Inferior parietal cortex (tissue), 1 donor: ENCODE measurements at regions not wholly inside any gene's neighbourhood (a gene's known extent, or its start where the extent isn't known, plus 50 kb on each side); places are given as distances from the start of the nearest gene placed in this dataset.

Experiments
- DNase-seq: peaks from one replicate; pipeline ENCODE4 v3.0.0-alpha.2; 2016; ENCODE audit errors: extremely low spot score

DNA sequence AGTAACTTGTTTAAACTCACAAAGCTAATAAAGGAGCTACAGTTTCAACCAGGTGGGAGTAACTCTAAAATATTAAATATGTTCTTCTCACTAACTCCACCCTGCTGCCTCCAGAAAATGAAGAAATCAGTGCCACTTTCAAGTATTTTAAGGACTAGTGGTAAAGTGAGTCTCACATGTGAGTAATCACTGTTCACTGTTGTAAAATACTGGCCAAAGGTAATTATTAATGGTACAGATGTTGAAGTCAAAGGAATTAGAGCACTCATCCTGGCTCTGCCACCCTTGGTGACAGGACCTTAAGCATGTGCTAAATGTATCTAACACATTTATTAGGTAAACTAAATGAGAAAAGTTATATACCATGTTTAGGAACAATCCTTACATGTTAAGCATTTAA, 430.7 kb downstream of the BRINP1 start:
- no peak for DNase-seq

DNA sequence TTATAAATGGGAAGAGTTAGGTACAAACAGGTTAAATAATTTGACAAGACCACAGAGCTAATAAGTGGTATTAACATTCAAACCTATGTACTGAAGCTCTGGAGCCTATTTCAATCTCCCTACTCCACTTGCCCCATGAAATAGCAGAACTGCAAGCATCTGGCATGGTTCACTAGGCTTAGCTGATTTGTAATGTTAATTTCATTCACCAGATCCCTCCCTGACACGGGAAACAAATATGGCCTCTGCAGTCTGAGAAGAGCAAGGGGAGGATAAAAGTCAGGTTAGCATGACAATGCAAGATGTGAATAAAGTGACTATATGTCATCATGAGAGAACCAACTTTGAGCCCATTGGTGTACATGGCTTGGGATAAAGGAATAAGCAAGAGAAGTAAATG, 428.8 kb downstream of the BRINP1 start:
- DNase-seq, result no peak

DNA sequence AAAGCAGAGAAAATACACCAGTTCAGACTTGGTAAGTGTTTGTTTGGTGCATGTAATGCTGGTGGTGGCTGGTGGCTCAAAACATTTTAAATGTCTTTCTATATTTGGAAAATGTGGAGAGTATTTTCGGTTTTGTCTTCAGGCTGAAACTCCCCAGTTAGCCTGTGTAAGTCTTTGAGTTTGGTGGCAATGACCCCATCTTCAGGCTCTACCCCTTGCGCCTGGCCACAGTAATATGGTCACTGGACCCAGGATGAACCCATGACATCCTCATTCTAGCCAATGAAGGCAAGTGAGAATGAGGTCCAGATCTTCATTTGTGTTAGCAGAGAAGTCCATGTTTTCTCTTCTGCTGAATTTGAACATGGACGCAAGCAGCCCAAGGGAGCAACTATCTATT, 422.6 kb downstream of the BRINP1 start:
- no peak for DNase-seq

DNA sequence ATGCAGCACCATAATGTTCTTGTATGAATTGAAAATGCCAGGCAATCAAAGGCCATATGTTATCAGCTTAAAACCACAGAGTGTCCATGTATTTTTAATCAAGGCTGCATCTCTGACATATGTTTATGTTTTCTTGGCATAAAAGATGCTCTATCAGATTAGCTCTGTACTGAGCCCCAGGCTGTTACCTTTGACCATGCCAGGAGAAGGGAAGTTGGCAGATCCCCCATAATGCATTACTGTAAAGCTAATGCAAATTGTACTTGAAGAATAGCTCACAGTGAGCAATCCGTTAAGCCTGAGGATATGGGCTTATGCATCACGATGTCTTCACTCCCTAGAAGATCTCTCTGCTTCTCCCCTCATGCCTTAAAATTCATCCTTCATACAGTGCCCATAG, 414.4 kb downstream of the BRINP1 start:
- DNase-seq, result no peak

DNA sequence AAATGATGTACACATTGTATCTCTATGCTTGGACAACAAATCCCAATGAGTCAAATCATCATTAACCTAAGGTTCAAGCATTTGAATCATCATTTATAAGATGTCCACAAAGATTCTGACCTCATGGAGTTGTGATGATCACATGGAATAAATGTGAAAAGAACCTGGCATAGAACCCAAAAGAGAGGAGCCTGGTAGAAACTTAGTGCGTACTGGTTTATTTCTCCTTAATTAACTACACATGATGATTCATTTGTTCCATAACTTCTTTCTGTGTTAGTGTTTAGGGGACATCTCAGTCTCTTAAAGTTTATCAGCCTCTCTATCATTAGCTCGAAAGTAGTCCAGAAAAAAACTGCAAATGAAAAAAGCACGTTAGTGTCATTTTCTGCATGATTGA, 411.6 kb downstream of the BRINP1 start:
- no peak for DNase-seq

DNA sequence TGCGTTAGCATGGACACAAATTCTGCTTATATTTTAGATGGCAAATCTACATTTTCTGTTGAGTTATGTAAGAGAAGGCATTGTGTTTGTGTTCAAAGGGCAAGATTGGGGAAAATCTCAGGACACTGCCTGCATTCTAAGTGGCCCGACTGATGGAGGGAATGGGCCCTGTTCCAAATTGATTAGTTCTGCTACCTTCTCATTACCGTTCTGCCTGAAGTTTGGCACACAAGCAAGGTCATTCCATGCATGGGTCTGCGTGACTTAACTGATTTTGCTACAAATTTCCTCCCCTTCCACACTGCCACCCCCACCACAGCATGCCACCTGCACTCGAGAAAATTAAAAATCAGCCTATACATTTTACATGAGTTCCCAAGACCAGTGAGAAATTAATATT, 409.9 kb downstream of the BRINP1 start:
- no peak for DNase-seq

DNA sequence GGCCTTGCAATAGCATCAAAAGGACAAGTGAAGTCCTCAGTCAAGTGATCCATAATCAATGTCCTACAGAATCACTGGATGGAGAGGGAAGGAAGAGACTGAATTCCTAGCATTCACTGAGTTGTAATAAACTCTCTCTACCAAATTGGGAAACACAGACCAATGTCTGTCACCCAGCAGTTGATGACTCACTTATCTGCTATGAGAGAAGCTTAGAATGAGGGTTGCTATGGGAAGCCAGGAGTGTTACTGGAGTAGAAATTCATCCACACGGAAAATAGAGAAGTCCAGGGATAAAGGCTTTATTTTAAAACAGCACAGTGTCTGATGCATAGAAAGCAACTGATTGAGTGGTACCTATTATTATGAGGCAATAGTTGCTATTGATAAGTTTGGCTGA, 407.4 kb downstream of the BRINP1 start:
- DNase-seq, result peak; percentile 14

DNA sequence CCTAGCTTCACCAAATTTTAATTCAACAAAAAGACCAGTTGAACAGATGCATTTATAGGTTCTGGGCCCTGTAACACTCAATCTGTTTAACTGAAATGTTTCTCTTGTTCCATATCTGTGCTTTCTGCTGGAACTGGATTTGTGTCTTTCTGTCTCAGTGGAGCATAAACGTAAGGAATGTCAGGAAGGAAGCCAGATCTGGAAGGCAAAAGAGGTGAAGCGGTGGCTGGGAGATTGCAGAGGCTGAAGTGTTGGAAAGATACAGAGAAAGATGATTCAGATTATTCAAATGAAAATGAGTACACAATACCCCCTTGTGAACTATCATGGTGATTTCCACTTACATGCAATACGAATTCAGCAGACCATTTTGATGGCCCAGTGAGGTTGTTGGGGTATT, 406.8 kb downstream of the BRINP1 start:
- peak; percentile 25 for DNase-seq

DNA sequence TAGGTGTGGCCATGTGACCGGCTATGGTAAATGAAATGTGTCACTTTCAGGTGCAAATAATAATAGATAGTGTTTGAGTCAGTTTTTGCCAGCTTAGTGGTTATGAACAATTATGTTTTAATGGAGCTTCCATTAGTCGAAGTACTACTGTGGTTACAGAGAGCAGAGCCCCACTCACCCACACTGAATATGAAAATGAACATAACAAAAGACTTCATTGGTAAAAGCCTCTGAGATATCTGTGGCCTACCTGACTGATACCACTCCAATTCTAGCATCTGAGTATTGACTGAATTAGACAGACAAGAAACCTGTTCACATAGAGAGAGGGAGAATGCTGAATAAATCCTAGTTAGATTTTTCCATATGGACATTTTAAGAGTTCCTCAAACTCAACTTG, 405.6 kb downstream of the BRINP1 start:
- no peak for DNase-seq

DNA sequence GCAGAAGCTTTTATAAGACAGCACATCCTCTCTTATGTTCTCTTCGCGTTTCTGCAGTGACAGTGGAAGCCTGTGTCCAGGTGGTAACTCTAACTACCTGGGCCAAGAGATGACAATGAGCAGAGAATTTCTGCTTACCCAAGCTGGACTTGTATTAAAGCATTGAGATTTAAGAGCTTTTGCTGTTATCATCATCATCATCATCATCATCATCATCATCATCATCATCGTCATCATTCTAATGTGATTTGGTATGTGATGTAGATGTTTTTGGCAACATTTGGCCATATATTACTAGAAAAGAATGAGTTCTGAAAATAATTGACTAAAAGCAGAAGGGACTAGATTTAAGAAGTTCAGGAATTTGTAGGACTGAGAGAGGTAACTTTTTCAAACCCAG, 401.3 kb downstream of the BRINP1 start:
- no peak for DNase-seq

DNA sequence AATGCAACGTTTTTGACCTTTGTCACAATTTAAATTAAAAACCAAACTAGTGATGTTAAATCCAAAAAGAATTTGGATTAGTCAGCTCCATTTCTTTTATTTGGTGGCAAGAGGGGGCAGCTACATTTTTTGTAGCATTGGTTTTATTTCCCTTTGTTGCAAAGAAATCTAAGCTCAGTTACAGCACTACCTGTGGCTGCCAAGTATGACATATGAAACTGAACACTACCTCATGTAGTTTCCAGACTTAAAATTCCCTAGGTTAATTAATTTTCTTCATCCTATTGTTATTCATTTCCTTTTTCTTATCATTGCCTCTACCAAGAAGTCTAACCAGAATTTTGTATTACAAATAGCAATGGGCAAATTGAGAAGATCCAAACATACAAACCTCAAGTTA, 393.5 kb downstream of the BRINP1 start:
- DNase-seq, result no peak

DNA sequence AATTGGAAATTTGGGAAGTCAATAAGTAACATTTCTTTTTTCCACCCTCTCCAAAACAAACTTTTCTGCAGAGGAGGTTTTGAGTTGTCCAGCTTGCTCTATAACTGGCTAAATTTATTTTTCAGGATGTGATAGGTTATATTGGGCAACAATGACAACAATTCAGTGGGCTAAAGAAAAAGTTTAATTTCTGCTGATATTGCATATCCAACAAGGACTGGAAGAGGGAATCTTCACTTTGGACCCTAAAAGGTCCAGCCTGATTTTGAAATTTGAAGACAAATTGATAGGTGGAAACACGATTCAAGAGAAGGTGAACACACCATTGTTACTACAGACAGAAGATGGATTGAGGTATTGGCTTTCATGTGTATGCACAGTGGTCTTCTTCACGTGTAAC, 393.1 kb downstream of the BRINP1 start:
- DNase-seq, result no peak

DNA sequence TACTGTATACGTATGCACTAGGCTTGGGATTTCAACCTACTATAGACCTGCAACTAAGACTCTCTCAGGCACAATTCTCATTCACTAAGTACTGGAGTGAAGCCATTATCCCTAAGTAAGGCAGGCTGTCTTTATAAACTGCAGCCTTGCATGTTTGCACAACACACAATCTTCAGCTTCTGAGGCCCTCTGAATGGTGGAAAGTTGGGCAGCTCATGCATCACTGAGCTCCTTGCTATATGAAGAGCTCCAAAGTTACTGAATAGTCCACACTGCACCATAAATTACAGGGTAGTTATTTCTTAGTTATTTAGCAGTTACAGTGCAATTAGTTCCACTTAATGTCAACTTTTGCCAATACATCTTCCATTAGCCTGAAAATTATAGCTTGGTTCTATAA, 384.6 kb downstream of the BRINP1 start:
- no peak for DNase-seq

DNA sequence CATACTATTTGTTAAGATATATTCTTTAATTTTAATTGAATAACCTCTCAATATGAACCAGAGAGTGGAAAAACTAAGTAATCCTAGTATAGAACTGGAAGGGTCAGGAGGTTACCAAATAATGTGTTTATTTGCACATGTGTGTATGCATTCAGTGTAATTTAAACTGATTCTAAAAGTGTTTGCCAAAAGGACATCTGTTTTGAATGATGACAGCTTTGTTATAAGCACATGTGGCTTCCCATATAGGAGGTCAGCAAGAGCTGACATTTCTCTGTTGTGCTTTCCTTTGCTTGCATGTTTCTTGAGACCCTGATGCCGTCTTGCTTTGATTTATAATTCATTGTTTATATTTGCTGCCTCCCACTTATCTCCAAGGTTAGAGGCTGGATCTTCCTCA, 383.4 kb downstream of the BRINP1 start:
- no peak for DNase-seq

DNA sequence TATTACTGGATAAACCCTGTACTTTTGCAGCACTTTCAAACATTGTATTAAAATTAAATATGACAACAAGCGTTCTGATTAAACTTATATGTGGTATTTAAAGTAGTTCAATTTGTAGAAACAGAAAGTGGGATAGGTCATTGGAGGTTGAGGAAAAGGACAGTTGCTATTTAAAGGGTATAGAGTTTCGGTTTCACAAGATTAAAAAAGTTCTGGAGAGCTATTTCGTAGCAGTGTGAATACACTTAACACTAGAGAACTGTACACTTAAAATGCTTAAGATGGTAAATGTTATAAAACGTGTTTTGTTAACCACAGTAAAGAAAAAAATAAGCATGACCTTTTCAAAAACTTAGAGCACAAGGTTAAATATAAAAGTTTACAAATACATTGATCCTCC, 382.1 kb downstream of the BRINP1 start:
- no peak for DNase-seq

DNA sequence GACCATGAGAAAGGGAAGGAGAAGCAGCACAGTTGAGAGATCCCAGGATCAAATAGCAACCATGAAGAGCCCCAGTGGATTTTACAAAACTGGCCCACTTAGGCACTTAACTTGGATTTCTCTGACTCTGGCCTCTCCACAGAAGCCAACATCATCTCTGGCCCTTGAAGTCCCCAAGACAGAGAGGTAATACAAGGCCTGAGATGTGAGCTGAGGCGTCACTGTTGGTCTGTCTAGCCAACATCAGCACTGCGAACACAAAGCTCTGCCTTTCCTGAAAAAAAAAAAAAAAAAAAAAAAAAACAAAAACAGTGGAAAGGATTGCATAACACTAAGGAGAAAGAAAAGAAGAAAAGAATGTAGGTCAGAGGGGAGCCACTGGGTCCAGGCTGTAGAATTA, 378.3 kb downstream of the BRINP1 start:
- no peak for DNase-seq

DNA sequence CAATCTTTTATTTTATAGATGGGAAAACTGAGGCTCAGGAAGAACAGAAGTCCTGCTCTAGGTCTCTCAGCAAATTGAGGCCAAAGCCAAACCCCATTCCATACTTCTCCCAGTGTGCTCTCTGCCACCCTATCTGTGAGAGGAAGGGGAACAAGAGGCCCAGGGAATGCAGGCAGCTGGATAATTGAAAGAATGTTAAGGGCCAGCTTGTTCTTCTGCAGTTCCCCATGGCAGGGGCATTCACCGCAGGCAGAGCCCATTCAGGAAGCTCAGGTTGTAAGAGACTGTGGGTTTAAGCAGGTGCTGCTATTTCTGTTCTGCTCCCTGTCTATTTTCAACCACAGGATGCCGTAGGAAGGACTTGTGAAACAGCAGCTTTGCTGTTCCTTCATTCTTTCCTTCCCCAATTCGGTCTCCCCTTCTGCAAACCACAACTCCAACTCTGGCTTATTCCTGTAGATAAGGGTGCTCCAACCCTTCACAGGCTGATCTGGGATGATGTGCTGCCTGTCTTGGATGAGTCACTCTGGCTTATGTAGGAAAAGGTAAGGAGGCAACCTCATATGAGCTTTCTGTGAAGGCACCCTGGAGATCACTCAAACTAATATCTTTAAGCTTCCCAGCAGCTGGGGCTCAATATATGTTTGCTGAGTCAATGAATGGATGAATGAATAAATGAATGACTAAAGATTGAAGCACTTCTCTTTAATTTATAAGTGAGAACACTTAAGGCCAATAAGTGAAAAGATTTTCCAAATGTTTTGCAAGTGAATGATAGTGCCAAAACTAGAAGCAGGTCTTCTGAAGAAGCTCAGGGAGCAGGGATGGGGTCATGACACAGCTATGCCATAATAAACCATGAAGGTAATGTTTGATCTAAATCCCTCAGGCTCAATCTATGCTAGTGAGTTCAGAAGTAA, 377.6 kb downstream of the BRINP1 start:
- DNase-seq, result no peak

DNA sequence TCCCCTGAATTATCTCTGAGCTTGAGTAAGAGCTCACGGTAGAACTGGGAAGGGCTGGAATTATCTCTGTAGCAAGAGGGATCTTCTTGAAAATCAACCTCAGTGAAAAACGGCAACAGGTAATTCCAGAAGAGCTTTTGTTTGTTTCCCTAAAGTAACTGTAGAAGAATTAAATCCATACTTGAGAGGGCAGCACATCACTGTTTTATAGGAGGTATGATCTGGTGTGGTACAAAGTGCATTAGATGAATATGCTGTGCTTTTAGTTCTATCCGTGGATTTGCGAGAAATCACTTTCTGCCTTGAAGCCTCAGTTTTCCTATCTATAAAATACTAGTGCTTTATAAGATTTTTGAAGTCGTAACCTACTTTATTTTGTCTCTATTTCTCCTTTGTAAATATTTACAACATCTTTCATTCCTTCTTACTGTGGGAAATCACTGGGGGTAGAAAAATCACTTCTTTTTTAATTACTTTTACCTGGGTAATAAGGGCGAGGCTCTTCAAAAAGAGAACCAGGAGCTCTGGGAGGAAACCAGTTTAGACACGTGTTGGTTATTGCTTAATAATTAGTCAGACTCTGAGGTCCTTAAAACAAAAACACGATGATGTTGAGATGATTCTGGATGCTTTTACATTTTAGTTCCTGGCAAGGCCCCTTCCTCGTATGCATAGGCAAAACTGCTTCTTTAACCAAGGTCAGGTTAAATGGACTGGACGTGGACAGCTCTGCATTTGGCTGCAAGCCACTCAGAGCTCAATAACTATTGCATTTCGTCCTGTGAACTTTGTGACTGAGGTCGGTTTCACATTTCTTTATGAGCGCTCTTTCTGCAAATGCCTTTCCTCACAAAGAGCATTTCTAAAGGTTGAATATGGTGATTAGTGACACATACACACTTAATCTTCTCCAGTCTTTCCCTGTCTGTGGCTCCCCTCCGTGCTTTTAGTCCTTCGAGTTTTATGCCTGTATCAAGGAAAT, 376.1 kb downstream of the BRINP1 start:
- no peak for DNase-seq

DNA sequence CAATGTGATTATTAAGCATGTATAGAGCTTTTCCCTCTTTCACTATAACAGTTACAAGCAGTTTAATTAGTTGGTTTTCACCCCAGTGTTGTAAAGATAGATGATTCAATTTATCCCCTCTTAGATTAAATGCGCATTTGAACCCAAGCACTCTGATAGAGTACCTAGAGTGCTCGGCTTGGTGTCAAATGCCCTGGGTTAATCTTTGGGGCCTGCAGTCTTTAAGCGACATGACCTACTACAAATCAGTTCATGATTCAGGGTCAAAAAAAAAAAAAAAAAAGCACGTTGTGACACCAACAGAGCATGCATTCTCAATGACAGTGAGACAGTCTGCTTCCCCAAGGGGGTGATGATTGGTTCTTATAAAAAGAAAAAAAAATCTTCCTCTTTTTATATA, 375.3 kb downstream of the BRINP1 start:
- DNase-seq, result no peak

DNA sequence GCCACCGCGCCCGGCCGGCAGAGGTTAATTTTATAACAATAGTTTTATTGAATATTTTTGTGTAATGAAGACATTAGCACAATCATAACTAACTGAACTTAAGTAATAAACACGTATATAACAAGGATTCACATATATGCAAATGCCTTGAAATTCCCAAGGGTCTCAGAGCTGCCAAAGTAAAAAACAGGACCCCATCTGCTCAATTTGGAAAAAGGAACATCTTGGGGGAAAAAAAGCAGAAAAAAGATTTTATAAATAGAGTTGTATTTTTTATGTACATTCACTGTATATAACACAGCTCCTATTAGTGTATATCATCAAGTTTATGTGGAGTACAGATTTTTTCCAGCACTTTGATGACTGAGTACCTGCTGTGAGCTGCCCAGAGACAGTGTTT, 366.7 kb downstream of the BRINP1 start:
- no peak for DNase-seq

DNA sequence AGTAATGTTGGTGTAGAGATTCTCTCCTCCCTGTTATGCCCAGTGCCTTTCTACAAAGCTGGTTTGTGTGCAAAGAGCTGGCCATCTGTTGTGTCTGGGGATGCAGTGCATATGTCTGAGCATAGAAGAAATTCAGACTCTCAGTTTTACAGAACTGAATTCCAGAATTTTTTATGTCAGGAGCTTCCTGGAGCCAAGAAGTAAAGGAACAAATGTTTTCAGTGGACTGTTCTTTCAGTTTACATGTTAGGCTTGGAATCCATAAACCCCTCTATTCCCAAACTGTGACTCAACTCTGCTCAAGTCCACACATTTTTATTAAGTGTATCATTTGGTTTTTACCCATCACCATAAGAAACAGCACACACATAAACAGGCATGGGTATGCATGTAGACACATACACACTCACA, 366.0 kb downstream of the BRINP1 start:
- DNase-seq, result peak; percentile 35

DNA sequence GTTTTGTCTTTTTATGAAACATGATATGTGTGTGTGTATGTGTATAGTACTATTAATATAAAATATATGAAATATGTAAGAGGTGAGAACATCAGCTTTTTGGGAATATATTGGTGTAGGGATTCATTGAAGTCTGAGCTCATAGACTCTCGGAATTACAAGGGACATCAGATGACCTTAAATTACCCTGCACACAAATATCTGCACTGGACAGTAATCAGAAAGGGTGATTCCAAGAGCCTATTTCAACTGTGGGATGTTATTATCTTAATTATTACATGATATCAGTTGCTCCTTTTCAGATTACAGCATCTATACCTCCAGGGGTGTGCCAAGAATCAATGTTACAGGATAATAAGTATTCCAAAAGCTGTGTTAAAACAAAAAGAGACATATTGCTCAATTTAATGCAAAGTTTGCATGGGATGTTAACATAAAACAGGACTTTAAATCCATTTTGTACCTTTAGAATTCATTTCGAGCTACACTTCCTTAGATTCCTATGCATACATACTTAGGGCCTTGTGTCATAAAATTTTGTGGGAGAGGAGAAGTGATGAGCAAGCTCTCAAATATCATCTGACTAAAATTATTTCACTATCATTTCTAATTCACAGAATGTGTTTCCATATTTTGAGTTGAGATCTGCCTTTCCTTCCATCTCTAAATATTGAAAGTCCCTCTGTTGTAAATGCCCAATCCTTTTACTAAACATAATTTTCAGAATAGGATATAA, 365.2 kb downstream of the BRINP1 start:
- no peak for DNase-seq
